ACC112 (cell line): ENCODE measurements at regions not wholly inside any gene's neighbourhood (a gene's known extent, or its start where the extent isn't known, plus 50 kb on each side); places are given as distances from the start of the nearest gene placed in this dataset.

Experiments used
- H2AFZ ChIP-seq: fragments of 200-600 bp; sonication (generic); one replicate; pipeline ENCODE4 v1.6.0; 2017; ENCODE audit warnings: antibody characterized with exemption, low read length; ENCODE audit not compliant: unreplicated experiment
- H3K27ac ChIP-seq: fragments of 200-600 bp; sonication (generic); 2 replicates; pipeline ENCODE4 v1.5.1; 2014; ENCODE audit warnings: low read depth, mild to moderate bottlenecking, antibody characterized with exemption, low read length, moderate library complexity
- H3K27me3 ChIP-seq: fragments of 200-600 bp; sonication (generic); 2 replicates; pipeline ENCODE4 v1.6.1; 2014; ENCODE audit warnings: mild to moderate bottlenecking, antibody characterized with exemption, low read length, moderate library complexity, mixed read lengths; ENCODE audit not compliant: insufficient read depth
- H3K36me3 ChIP-seq: fragments of 200-600 bp; sonication (generic); 2 replicates; pipeline ENCODE4 v1.6.1; 2016; ENCODE audit warnings: mild to moderate bottlenecking, antibody characterized with exemption, low read length, moderate library complexity, mixed read lengths; ENCODE audit not compliant: insufficient read depth
- H3K4me1 ChIP-seq: fragments of 200-600 bp; sonication (generic); one replicate; pipeline ENCODE4 v1.6.1; 2016; ENCODE audit warnings: low read length, mixed read lengths; ENCODE audit not compliant: insufficient read depth, unreplicated experiment, control insufficient read depth
- H3K4me3 ChIP-seq: fragments of 200-600 bp; sonication (generic); 2 replicates; pipeline ENCODE4 v1.5.1; 2014; ENCODE audit warnings: mild to moderate bottlenecking, low read depth, low read length
- H3K79me2 ChIP-seq: fragments of 200-600 bp; sonication (generic); one replicate; pipeline ENCODE4 v1.6.0; 2016; ENCODE audit warnings: low read length; ENCODE audit not compliant: control insufficient read depth, unreplicated experiment, insufficient read depth

DNA sequence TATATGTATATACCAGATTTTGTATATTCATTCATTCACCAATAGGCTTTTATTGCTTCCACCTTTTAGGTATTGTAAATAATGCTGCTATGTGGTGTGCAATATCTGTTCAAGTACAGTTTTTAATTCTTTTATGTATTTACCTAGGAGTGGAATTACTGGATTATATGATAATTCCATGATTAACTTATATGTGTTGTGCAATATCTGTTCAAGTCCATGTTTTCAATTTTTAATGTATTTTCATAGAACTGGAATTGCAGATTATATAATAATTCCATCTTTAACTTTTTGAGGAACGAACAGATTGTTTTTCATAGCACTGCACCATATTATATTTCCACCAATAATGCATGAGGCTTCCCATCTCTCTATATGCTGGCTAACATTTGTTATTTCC lies 50.6 kb upstream of the L3MBTL4 start:
- Histone ChIP-seq H3K27me3 (peaks cover 16% of the 10 kb centered on the region), H3K4me3 (no peak overlapping the region), H3K4me1 (no peaks in the 10 kb centered on the region), H2AFZ (no peak overlapping the region), H3K27ac (no peak overlapping the region), H3K79me2 (no peaks in the 10 kb centered on the region), H3K36me3 (no peaks in the 10 kb centered on the region)

DNA sequence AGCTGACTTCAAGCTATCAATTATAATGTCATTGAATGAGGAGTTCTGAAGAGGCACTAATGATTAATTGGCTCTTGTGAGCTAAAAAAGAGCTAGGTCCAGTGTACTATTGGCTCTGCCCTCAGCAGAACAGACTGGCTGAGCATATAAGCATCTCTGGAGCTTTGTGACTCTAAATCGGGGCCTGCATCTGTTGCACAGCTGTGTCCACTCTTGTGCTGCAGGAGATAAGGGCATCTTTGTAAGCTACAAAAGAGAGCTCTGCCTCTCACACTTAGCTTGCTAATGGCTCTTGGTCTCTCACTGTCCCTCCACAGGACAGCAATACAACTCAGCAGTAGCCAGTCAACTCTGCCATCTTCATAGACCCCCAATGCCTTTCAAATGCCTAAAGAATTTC lies 61.5 kb upstream of the L3MBTL4 start:
- Histone ChIP-seq H3K79me2 (no peaks in the 10 kb centered on the region), H2AFZ (no peak overlapping the region), H3K36me3 (no peaks in the 10 kb centered on the region), H3K27ac (no peak overlapping the region), H3K4me1 (no peaks in the 10 kb centered on the region), H3K27me3 (peaks cover 17% of the 10 kb centered on the region), H3K4me3 (no peak overlapping the region)

DNA sequence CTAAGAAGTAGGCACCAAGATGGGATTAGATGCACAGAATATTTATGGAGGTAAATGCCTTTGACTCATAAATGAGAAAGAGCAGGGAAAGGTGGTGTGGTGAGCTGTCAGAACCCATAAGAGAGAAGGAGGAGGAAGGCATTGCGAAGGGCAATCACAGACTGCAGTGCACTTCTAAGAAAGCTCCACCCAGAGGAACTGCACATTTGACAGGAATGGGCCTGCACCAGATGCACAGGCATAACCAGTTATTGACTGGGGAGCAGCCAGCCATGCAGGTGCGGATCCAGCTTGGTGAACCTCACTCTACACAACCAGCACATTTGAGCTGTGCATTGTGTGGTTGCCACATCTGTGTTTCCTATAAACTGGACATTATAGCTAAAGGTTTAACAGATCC lies 62.2 kb upstream of the L3MBTL4 start:
- Histone ChIP-seq H3K36me3 (no peaks in the 10 kb centered on the region), H3K4me3 (no peak overlapping the region), H3K4me1 (no peaks in the 10 kb centered on the region), H3K79me2 (no peaks in the 10 kb centered on the region), H3K27ac (no peak overlapping the region), H2AFZ (no peak overlapping the region), H3K27me3 (peaks cover 17% of the 10 kb centered on the region)

DNA sequence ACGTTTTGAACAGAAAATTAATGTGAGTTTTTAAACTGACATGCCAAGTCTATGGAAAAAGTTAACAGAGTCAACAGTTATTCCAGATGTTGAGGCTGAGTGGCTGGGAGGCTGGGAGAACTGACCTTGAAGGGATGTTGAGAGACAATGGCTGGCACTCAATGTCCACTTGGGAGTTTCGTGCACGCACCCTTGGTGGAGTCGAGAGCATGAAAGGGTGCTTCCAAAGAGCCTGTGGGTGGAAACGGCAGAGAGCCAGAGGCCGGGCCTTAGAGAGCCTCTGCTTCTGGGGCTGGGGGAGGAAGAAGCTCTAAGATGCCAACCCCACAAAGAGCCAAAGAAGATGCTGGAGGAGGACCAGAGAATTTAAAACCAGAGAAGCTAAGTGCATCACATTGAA lies 63.4 kb upstream of the L3MBTL4 start:
- no peaks in the 10 kb centered on the region for H3K79me2 ChIP-seq
- H3K36me3 ChIP-seq: no peaks in the 10 kb centered on the region
- H2AFZ ChIP-seq: no peak overlapping the region
- H3K4me1 ChIP-seq: no peaks in the 10 kb centered on the region
- no peak overlapping the region for H3K4me3 ChIP-seq
- no peak overlapping the region for H3K27ac ChIP-seq
- H3K27me3 ChIP-seq: peaks cover 17% of the 10 kb centered on the region; the same call in 1 of the 2 replicates

DNA sequence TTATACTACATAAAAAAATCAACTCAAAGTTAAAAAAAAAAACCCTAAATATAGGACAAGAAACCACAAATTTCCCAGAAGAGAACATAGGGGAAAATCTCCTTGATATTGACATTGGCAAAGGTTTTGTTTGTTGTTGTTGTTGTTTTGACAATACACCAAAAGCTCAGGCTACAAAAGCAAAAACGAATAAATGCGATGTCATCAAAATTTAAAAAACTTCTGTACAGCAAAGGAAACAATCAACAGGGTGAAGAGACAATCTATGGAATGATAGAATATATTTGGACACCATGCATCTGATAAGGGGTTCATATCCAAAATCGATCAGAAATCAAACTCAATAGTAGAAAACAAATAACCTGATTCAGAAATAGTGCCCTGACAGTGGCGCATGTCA lies 65.0 kb upstream of the L3MBTL4 start:
- Histone ChIP-seq H3K36me3 (no peaks in the 10 kb centered on the region), H3K27ac (no peak overlapping the region), H3K79me2 (no peaks in the 10 kb centered on the region), H3K4me1 (no peaks in the 10 kb centered on the region), H2AFZ (no peak overlapping the region), H3K27me3 (peaks cover 22% of the 10 kb centered on the region; the same call in 1 of the 2 replicates), H3K4me3 (no peak overlapping the region)

- Histone ChIP-seq H3K4me1 (no peaks in the 10 kb centered on the region), H3K79me2 (no peaks in the 10 kb centered on the region), H3K27ac (no peak overlapping the region), H3K36me3 (no peaks in the 10 kb centered on the region), H3K27me3 (peaks cover 13% of the 10 kb centered on the region; the same call in 1 of the 2 replicates), H2AFZ (no peak overlapping the region), H3K4me3 (no peak overlapping the region)
These were observed 67.7 kb upstream of the L3MBTL4 start for GRCh38 chr18:6482198-6482977.

GRCh38 chr18:6484659-6485058 lies 69.9 kb upstream of the L3MBTL4 start:
- Histone ChIP-seq H3K4me3 (no peak overlapping the region), H3K27me3 (peaks cover 9% of the 10 kb centered on the region; the same call in 1 of the 2 replicates), H2AFZ (no peak overlapping the region), H3K79me2 (no peaks in the 10 kb centered on the region), H3K4me1 (no peaks in the 10 kb centered on the region), H3K36me3 (no peaks in the 10 kb centered on the region), H3K27ac (no peak overlapping the region)

- no peaks in the 10 kb centered on the region for H3K4me1 ChIP-seq
- H2AFZ ChIP-seq: no peak overlapping the region
- no peaks in the 10 kb centered on the region for H3K36me3 ChIP-seq
- H3K27ac ChIP-seq: no peak overlapping the region
- peaks cover 9% of the 10 kb centered on the region; the same call in 1 of the 2 replicates for H3K27me3 ChIP-seq
- H3K4me3 ChIP-seq: no peak overlapping the region
- no peaks in the 10 kb centered on the region for H3K79me2 ChIP-seq
These were observed 71.6 kb upstream of the L3MBTL4 start for GRCh38 chr18:6486313-6486712.

- Histone ChIP-seq H3K27me3 (peaks cover 9% of the 10 kb centered on the region; the same call in 1 of the 2 replicates), H3K27ac (no peak overlapping the region), H2AFZ (no peak overlapping the region), H3K4me3 (no peak overlapping the region), H3K36me3 (no peaks in the 10 kb centered on the region), H3K79me2 (no peaks in the 10 kb centered on the region), H3K4me1 (no peaks in the 10 kb centered on the region)
These were observed 72.2 kb upstream of the L3MBTL4 start for GRCh38 chr18:6486764-6487426.

- Histone ChIP-seq H2AFZ (no peak overlapping the region), H3K36me3 (no peaks in the 10 kb centered on the region), H3K27me3 (peaks cover 9% of the 10 kb centered on the region; the same call in 1 of the 2 replicates), H3K4me3 (no peak overlapping the region), H3K79me2 (no peaks in the 10 kb centered on the region), H3K4me1 (no peaks in the 10 kb centered on the region), H3K27ac (no peak overlapping the region)
These were observed 73.3 kb upstream of the L3MBTL4 start for GRCh38 chr18:6487968-6488367.

DNA sequence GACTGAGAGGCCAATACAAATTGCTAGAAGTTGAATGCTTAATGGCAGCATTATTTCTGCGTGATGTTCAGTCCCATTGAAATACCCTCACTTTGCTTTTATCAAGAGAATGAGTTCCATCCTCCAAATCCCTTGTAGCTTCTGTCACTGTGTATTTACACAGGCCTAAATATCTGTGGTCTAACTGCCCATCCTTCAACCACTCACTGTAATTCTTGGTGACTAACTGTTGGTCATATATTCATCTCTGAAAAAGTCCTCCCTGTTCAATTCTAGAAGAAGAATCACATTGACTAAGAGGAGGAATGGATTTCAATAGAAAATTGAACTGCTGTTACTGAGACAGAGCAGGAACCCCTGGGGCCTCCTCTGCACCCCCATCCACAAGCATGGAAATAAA lies 74.2 kb upstream of the L3MBTL4 start:
- Histone ChIP-seq H3K36me3 (no peaks in the 10 kb centered on the region), H2AFZ (no peak overlapping the region), H3K4me3 (no peak overlapping the region), H3K4me1 (no peaks in the 10 kb centered on the region), H3K27ac (no peak overlapping the region), H3K79me2 (no peaks in the 10 kb centered on the region), H3K27me3 (peaks cover 16% of the 10 kb centered on the region)
